ENCODE measurements at regions not wholly inside any gene's neighbourhood (a gene's known extent, or its start where the extent isn't known, plus 50 kb on each side); places are given as distances from the start of the nearest gene placed in this dataset.
"Not testable (repeated sequence)": the region's sequence is repeated elsewhere in the genome, so short reads cannot be mapped to it uniquely, and the experiment has no call there.

DNA sequence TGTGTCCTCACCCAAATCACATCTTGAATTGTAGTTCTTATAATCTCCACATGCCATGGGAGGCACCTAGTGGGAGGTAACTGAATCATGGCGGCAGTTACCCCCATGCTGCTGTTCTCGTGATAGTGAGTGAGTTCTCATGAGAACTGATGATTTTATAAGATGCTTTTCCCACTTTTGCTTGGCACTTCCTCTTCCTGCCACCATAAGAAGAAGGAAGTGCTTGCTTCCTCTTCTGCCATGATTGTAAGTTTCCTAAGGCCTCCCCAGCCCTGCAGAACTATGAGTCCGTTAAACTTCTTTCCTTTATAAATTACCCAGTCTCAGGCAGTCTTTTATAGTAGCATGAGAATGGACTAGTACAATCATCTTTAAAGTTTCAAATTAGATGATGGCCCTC, 902.4 kb upstream of the PIK3C3 start:
- Mint-ChIP-seq H3K27ac (no peak overlapping the region), H3K4me1 (peaks cover 8% of the 10 kb centered on the region)
- DNase-seq: no peak

DNA sequence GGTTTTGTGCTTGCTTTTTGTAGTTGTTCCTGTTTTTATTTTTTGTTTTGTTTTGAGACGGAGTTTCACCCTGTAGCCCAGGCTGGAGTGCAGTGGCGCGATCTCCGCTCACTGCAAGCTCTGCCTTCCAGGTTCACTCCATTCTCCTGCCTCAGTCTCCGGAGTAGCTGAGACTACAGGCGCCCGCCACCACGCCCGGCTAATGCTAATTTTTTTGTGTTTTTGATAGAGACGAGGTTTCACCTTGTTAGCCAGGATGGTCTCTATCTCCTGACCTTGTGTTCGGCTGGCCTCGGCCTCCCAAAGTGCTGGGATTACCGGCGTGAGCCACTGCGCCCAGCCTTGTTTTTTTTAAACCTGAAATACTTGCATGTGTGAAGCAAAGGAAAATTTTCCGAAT, 908.8 kb upstream of the PIK3C3 start:
- H3K27me3 ChIP-seq (ENCODE audit: control insufficient read depth, insufficient read depth, low read length, poor library complexity, severe bottlenecking); H3K36me3 ChIP-seq (ENCODE audit: control insufficient read depth, insufficient read depth, low read length): not testable (repeated sequence)
- 96 to 97% methylated on average over 6 to 16 of the region's 16 CpGs for WGBS, 2 experiments (ENCODE audit: insufficient coverage in 1 of 2, insufficient read length in 1 of 2)

More for the DNA sequence above, 902.4 kb upstream of the PIK3C3 start:
- Histone ChIP-seq H3K4me3 (ENCODE audit: low read length) (no peak overlapping the region), H3K4me1 (ENCODE audit: control insufficient read depth, insufficient read depth, low read length) (peaks cover 4% of the 10 kb centered on the region), H3K27me3 (ENCODE audit: control insufficient read depth, insufficient read depth, low read length, poor library complexity, severe bottlenecking) (no peaks in the 10 kb centered on the region), H3K9ac (ENCODE audit: extremely low read depth, low read length, poor library complexity, severe bottlenecking) (no peak overlapping the region), H3K9me3 (ENCODE audit: control insufficient read depth, low read length) (no peaks in the 10 kb centered on the region), H3K27ac (ENCODE audit: low read depth, low read length) (no peak overlapping the region), H3K36me3 (ENCODE audit: control insufficient read depth, insufficient read depth, low read length) (no peaks in the 10 kb centered on the region)
- H3K4me3 Mint-ChIP-seq: no peak overlapping the region
- 96 to 100% methylated on average over 2 to 3 of the region's 3 CpGs for WGBS, 2 experiments (ENCODE audit: insufficient coverage in 1 of 2, insufficient read length in 1 of 2)
- peaks cover 10% of the 10 kb centered on the region for H3K9me3 Mint-ChIP-seq
- no peaks in the 10 kb centered on the region for H3K27me3 Mint-ChIP-seq (ENCODE audit: insufficient read depth)
- TF ChIP-seq, protein P1, sequence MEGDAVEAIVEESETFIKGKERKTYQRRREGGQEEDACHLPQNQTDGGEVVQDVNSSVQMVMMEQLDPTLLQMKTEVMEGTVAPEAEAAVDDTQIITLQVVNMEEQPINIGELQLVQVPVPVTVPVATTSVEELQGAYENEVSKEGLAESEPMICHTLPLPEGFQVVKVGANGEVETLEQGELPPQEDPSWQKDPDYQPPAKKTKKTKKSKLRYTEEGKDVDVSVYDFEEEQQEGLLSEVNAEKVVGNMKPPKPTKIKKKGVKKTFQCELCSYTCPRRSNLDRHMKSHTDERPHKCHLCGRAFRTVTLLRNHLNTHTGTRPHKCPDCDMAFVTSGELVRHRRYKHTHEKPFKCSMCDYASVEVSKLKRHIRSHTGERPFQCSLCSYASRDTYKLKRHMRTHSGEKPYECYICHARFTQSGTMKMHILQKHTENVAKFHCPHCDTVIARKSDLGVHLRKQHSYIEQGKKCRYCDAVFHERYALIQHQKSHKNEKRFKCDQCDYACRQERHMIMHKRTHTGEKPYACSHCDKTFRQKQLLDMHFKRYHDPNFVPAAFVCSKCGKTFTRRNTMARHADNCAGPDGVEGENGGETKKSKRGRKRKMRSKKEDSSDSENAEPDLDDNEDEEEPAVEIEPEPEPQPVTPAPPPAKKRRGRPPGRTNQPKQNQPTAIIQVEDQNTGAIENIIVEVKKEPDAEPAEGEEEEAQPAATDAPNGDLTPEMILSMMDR (conservative IDR thresholded peaks at IDR 0.05): no peak
- no peaks in the 10 kb centered on the region for H3K36me3 Mint-ChIP-seq (ENCODE audit: low read depth)

DNA sequence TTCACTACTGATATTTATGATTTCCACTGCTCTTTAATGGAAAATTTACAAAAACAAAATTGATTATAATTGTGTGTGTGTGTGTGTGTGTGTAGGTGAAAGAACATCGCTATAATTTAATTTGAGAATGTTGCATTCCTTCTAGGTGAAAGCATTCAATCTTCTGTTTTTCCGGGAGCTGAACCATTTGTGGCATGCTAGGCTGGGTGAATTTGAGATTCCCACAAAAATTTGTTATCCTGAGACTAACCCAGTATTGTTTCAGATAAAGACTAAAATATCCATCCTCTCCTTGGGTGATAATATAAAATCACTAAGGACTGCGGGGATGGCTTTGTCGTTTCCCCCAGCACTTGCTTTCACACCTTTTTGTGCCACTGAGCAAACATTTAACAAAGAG, 911.2 kb upstream of the PIK3C3 start:
- DNase-seq: no peak
- Histone ChIP-seq H3K4me3 (ENCODE audit: low read length) (no peak overlapping the region), H3K9me3 (ENCODE audit: control insufficient read depth, low read length) (no peaks in the 10 kb centered on the region), H3K4me1 (ENCODE audit: control insufficient read depth, insufficient read depth, low read length) (peaks cover 4% of the 10 kb centered on the region), H3K27ac (ENCODE audit: low read depth, low read length) (no peak overlapping the region), H3K36me3 (ENCODE audit: control insufficient read depth, insufficient read depth, low read length) (no peaks in the 10 kb centered on the region), H3K9ac (ENCODE audit: extremely low read depth, low read length, poor library complexity, severe bottlenecking) (no peak overlapping the region), H3K27me3 (ENCODE audit: control insufficient read depth, insufficient read depth, low read length, poor library complexity, severe bottlenecking) (no peaks in the 10 kb centered on the region)
- Mint-ChIP-seq H3K9me3 (no peaks in the 10 kb centered on the region), H3K27ac (no peak overlapping the region), H3K36me3 (ENCODE audit: low read depth) (no peaks in the 10 kb centered on the region), H3K27me3 (ENCODE audit: insufficient read depth) (no peaks in the 10 kb centered on the region), H3K4me1 (peaks cover 8% of the 10 kb centered on the region), H3K4me3 (no peak overlapping the region)
- TF ChIP-seq, protein P1 (conservative IDR thresholded peaks at IDR 0.05): no peak
- WGBS, 2 experiments (ENCODE audit: insufficient coverage in 1 of 2, insufficient read length in 1 of 2): 88 to 100% methylated on average over 1 to 4 of the region's 4 CpGs

More for the DNA sequence above, 908.8 kb upstream of the PIK3C3 start:
- not testable (repeated sequence) for DNase-seq; H3K4me3 ChIP-seq (ENCODE audit: low read length); H3K9ac ChIP-seq (ENCODE audit: extremely low read depth, low read length, poor library complexity, severe bottlenecking); H3K27me3 Mint-ChIP-seq (ENCODE audit: insufficient read depth); H3K4me1 ChIP-seq (ENCODE audit: control insufficient read depth, insufficient read depth, low read length); H3K36me3 Mint-ChIP-seq (ENCODE audit: low read depth); H3K9me3 Mint-ChIP-seq; H3K27ac ChIP-seq (ENCODE audit: low read depth, low read length); H3K4me1 Mint-ChIP-seq; H3K4me3 Mint-ChIP-seq; H3K9me3 ChIP-seq (ENCODE audit: control insufficient read depth, low read length); H3K27ac Mint-ChIP-seq

DNA sequence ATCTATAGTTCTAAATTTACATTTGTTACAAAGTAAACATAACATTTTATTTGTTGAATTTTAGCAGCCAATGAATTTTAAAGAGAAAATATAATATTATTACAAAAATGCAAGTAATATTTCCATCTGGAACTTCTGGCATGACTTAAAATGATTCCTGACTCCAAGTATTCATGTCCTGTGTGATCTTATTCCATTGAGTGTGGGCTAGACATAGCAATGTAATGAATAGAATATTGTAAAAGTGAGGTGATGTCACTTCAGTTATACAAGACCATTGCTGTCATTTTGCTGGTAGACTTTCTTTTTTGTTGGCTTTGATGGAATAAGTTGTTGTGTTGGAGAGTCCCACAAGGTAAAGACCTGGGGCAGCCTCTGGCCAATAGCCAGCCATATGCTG, 912.2 kb upstream of the PIK3C3 start:
- Mint-ChIP-seq H3K27me3 (ENCODE audit: insufficient read depth) (no peaks in the 10 kb centered on the region), H3K36me3 (ENCODE audit: low read depth) (no peaks in the 10 kb centered on the region), H3K27ac (no peak overlapping the region), H3K9me3 (no peaks in the 10 kb centered on the region), H3K4me3 (no peak overlapping the region), H3K4me1 (no peaks in the 10 kb centered on the region)
- TF ChIP-seq, protein P1 (conservative IDR thresholded peaks at IDR 0.05): no peak
- no peak for DNase-seq
- Histone ChIP-seq H3K36me3 (ENCODE audit: control insufficient read depth, insufficient read depth, low read length) (no peaks in the 10 kb centered on the region), H3K4me1 (ENCODE audit: control insufficient read depth, insufficient read depth, low read length) (no peaks in the 10 kb centered on the region), H3K27me3 (ENCODE audit: control insufficient read depth, insufficient read depth, low read length, poor library complexity, severe bottlenecking) (no peaks in the 10 kb centered on the region), H3K27ac (ENCODE audit: low read depth, low read length) (no peak overlapping the region), H3K9me3 (ENCODE audit: control insufficient read depth, low read length) (no peaks in the 10 kb centered on the region), H3K9ac (ENCODE audit: extremely low read depth, low read length, poor library complexity, severe bottlenecking) (no peak overlapping the region), H3K4me3 (ENCODE audit: low read length) (no peak overlapping the region)

Measured in endodermal cell (in vitro differentiated cells).